ENCODE measurements at regions not wholly inside any gene's neighbourhood (a gene's known extent, or its start where the extent isn't known, plus 50 kb on each side); places are given as distances from the start of the nearest gene placed in this dataset.

DNA sequence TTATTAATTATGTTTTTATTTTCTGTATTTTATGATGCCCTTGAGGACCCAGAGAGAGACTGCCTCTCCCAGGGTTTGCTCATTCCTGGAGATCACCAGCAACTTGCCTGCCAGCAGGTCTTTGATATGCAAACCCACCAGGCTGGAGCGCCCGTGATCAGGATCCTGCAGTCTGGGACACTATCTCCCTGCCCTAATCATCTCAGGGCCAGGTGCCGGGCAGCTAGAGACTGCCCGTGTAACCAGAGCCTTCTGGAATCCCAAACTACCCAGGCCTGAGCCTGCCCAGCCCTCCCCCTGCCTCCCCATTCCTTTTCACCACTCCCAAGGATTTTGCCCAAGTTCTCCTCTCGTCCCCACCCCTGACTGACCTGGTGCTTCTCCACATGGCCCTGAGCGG is 52.2 kb upstream of the B3GAT1 start:
- FAIRE-seq (no peak), ATAC-seq (no peak), DNase-seq (ENCODE audit: low spot score) (no peak)
- in situ Hi-C loops (cut with HindIII; ENCODE audit: extremely low pct_ligation_motif_present, low pct_unique_long_range_greater_than_20kb) (no loop called here), intact Hi-C loops (cut with micrococcal nuclease; ENCODE audit: unreplicated experiment) (no loop called here)
- POLR2A ChIA-PET, result no interaction called here
- TF ChIP-seq, protein P1, sequence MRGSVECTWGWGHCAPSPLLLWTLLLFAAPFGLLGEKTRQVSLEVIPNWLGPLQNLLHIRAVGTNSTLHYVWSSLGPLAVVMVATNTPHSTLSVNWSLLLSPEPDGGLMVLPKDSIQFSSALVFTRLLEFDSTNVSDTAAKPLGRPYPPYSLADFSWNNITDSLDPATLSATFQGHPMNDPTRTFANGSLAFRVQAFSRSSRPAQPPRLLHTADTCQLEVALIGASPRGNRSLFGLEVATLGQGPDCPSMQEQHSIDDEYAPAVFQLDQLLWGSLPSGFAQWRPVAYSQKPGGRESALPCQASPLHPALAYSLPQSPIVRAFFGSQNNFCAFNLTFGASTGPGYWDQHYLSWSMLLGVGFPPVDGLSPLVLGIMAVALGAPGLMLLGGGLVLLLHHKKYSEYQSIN (CRISPR knock-in tag; IDR thresholded peaks at IDR 0.05; ENCODE audit: borderline replicate concordance), result no peak
- TF ChIP-seq RFXANK (CRISPR knock-in tag; IDR thresholded peaks at IDR 0.05), result no peak
- TF ChIP-seq NFRKB (IDR thresholded peaks at IDR 0.05), result no peak
- no peak for TF ChIP-seq ZNF720 (CRISPR knock-in tag; IDR thresholded peaks at IDR 0.05)
- no peak for TF ChIP-seq GABPA (IDR thresholded peaks at IDR 0.05; ENCODE audit: low read depth, low read length)
- no peak for TF ChIP-seq GABPA (CRISPR knock-in tag; IDR thresholded peaks at IDR 0.05; ENCODE audit: low read depth)
- no peak for TF ChIP-seq CEBPB (IDR thresholded peaks at IDR 0.05; ENCODE audit: borderline replicate concordance, low read depth, low read length)
- TF ChIP-seq, protein P2, sequence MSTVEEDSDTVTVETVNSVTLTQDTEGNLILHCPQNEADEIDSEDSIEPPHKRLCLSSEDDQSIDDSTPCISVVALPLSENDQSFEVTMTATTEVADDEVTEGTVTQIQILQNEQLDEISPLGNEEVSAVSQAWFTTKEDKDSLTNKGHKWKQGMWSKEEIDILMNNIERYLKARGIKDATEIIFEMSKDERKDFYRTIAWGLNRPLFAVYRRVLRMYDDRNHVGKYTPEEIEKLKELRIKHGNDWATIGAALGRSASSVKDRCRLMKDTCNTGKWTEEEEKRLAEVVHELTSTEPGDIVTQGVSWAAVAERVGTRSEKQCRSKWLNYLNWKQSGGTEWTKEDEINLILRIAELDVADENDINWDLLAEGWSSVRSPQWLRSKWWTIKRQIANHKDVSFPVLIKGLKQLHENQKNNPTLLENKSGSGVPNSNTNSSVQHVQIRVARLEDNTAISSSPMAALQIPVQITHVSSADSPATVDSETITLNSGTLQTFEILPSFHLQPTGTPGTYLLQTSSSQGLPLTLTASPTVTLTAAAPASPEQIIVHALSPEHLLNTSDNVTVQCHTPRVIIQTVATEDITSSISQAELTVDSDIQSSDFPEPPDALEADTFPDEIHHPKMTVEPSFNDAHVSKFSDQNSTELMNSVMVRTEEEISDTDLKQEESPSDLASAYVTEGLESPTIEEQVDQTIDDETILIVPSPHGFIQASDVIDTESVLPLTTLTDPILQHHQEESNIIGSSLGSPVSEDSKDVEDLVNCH (CRISPR knock-in tag; IDR thresholded peaks at IDR 0.05), result no peak
- no peak for TF ChIP-seq RFX1 (IDR thresholded peaks at IDR 0.05)
- TF ChIP-seq POLR2A (IDR thresholded peaks at IDR 0.05; ENCODE audit: insufficient read depth in 1 of 2, low read depth in 2 of 2, low read length in 2 of 2), result no peak
- no peak for TF ChIP-seq MZF1 (CRISPR knock-in tag; IDR thresholded peaks at IDR 0.05; ENCODE audit: borderline replicate concordance)
- no peak for TF ChIP-seq ZNF761 (CRISPR knock-in tag; conservative IDR thresholded peaks at IDR 0.05)
- no peak for TF ChIP-seq ZBTB20 (CRISPR knock-in tag; IDR thresholded peaks at IDR 0.05; ENCODE audit: borderline replicate concordance, low read depth)
- TF ChIP-seq, protein P3, sequence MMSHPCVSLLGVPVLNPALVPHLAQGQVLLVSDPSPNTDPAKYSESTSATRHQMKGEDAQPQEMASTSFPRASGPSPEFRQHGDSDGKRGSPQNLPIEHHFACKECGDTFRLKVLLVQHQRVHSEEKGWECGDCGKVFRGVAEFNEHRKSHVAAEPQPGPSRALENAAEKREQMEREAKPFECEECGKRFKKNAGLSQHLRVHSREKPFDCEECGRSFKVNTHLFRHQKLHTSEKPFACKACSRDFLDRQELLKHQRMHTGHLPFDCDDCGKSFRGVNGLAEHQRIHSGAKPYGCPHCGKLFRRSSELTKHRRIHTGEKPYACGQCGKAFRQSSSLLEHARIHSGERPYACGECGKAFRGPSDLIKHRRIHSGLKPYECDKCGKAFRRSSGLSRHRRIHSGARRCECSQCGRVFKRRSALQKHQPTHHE (CRISPR knock-in tag; IDR thresholded peaks at IDR 0.05; ENCODE audit: borderline replicate concordance), result no peak
- TF ChIP-seq, protein P4, sequence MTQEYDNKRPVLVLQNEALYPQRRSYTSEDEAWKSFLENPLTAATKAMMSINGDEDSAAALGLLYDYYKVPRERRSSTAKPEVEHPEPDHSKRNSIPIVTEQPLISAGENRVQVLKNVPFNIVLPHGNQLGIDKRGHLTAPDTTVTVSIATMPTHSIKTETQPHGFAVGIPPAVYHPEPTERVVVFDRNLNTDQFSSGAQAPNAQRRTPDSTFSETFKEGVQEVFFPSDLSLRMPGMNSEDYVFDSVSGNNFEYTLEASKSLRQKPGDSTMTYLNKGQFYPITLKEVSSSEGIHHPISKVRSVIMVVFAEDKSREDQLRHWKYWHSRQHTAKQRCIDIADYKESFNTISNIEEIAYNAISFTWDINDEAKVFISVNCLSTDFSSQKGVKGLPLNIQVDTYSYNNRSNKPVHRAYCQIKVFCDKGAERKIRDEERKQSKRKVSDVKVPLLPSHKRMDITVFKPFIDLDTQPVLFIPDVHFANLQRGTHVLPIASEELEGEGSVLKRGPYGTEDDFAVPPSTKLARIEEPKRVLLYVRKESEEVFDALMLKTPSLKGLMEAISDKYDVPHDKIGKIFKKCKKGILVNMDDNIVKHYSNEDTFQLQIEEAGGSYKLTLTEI (CRISPR knock-in tag; conservative IDR thresholded peaks at IDR 0.05), result no peak
- TF ChIP-seq, protein P5, sequence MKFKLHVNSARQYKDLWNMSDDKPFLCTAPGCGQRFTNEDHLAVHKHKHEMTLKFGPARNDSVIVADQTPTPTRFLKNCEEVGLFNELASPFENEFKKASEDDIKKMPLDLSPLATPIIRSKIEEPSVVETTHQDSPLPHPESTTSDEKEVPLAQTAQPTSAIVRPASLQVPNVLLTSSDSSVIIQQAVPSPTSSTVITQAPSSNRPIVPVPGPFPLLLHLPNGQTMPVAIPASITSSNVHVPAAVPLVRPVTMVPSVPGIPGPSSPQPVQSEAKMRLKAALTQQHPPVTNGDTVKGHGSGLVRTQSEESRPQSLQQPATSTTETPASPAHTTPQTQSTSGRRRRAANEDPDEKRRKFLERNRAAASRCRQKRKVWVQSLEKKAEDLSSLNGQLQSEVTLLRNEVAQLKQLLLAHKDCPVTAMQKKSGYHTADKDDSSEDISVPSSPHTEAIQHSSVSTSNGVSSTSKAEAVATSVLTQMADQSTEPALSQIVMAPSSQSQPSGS (CRISPR knock-in tag; IDR thresholded peaks at IDR 0.05), result no peak
- TF ChIP-seq CC2D1A (CRISPR knock-in tag; IDR thresholded peaks at IDR 0.05), result no peak
- no peak for TF ChIP-seq ZNF282 (IDR thresholded peaks at IDR 0.05; ENCODE audit: partially characterized antibody)
- Histone ChIP-seq H3K9ac (ENCODE audit: insufficient read depth, low read depth, low read length) (no peak overlapping the region), H3K27me3 (ENCODE audit: control insufficient read depth in 1 of 2, insufficient read depth in 2 of 2, low read length in 2 of 2) (peaks cover 0 to 10% of the 10 kb centered on the region in 2 experiments; a peak in 2 of 5 replicates), H3K4me1 (ENCODE audit: insufficient read depth, low read length) (peaks cover 25% of the 10 kb centered on the region), H3K27ac (ENCODE audit: extremely low read length, insufficient read depth, low read length) (no peak overlapping the region), H3K4me3 (replicated peaks in 1 of 3; ENCODE audit: insufficient read depth in 1 of 3, low read depth in 2 of 3, low read length in 3 of 3) (no peak overlapping the region), H3K4me2 (ENCODE audit: low read depth, low read length) (no peak overlapping the region), H3K9me3 (ENCODE audit: low read length) (no peaks in the 10 kb centered on the region), H3K36me3 (replicated peaks in 1 of 2; ENCODE audit: control insufficient read depth in 1 of 2, insufficient read depth in 2 of 2, low read length in 2 of 2) (no peaks in the 10 kb centered on the region), H4K20me1 (ENCODE audit: insufficient read depth, low read length) (no peaks in the 10 kb centered on the region), H2AFZ (ENCODE audit: low read length) (no peak overlapping the region), H3K79me2 (ENCODE audit: insufficient read depth, low read length) (no peaks in the 10 kb centered on the region)
- CTCF ChIA-PET (ENCODE audit: low intra/inter-chr PET ratio, low total read pairs), result no interaction called here
- WGBS (ENCODE audit: low lambda C conversion rate), result 22% methylated on average over 5 of the region's 6 CpGs
- BruUV-seq (replicated peaks), result no TSS peak
